ENCODE measurements at regions not wholly inside any gene's neighbourhood (a gene's known extent, or its start where the extent isn't known, plus 50 kb on each side); places are given as distances from the start of the nearest gene placed in this dataset.

DNA sequence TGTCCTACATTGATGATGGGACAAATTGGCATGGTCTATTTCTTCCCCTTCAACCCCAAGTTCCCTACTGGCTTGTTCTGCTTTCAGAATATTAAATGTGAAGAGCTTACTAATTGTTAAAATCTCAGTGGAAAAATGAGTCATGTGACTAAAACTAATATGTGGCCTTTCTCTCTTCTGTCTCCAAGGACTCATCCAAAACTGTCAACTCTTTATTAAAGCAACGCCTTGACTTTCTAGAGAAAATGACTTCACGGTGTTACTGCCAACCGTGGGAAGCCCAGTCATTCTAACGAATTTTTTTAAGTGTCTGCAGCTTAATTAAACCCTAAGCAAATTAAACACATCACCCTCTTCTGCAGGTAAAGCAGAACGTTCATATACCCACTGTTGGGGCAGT lies 431.6 kb downstream of the DTWD2 start:
- TF ChIP-seq, protein P1, sequence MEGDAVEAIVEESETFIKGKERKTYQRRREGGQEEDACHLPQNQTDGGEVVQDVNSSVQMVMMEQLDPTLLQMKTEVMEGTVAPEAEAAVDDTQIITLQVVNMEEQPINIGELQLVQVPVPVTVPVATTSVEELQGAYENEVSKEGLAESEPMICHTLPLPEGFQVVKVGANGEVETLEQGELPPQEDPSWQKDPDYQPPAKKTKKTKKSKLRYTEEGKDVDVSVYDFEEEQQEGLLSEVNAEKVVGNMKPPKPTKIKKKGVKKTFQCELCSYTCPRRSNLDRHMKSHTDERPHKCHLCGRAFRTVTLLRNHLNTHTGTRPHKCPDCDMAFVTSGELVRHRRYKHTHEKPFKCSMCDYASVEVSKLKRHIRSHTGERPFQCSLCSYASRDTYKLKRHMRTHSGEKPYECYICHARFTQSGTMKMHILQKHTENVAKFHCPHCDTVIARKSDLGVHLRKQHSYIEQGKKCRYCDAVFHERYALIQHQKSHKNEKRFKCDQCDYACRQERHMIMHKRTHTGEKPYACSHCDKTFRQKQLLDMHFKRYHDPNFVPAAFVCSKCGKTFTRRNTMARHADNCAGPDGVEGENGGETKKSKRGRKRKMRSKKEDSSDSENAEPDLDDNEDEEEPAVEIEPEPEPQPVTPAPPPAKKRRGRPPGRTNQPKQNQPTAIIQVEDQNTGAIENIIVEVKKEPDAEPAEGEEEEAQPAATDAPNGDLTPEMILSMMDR (optimal IDR thresholded peaks at IDR 0.05 in 1 of 3, IDR thresholded peaks at IDR 0.05 in 1 of 3, conservative IDR thresholded peaks at IDR 0.05 in 1 of 3; ENCODE audit: extremely low read depth in 1 of 3, insufficient read depth in 2 of 3, low read length in 3 of 3), result no peak
- TF ChIP-seq EZH2 (IDR thresholded peaks at IDR 0.05; ENCODE audit: low read length), result no peak

Data from keratinocyte (primary cell).